Hypothalamus (tissue), 51 donors: ENCODE measurements at regions not wholly inside any gene's neighbourhood (a gene's known extent, or its start where the extent isn't known, plus 50 kb on each side); places are given as distances from the start of the nearest gene placed in this dataset.

Experiments used
- DNase-seq, 51 donors: peaks; one replicate each; lab custom pipeline; 2025; lab: John Stamatoyannopoulos, UW

DNA sequence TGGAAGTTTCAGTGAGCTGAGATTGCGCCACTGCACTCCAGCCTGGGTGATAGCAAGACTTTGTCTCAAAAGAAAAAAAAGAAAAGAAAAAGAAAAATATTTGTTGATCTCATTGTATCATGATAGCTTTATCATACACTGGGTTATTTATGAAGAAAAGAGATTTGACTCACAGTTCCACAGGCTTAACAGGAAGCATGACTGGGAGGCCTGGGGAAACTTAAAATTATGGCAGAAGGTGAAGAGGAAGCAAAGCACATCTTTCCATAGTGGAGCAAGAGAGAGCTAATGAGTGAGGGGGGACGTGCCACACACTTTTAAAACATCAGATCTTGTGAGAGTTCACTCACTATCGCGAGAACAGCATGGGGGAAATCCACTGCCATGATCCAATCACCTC lies 72.7 kb upstream of the FUT8 start:
- DNase-seq = no peak

GRCh38 chr14:65344011-65344410 lies 68.5 kb upstream of the FUT8 start:
- DNase-seq = no peak

GRCh38 chr14:65345266-65345665 lies 67.3 kb upstream of the FUT8 start:
- DNase-seq = no peak

GRCh38 chr14:65346474-65346873 lies 66.1 kb upstream of the FUT8 start:
- no peak for DNase-seq

- peak in 8 of 51 donors; percentile 2 to 31 (median 10) for DNase-seq
Measured at GRCh38 chr14:65346895-65347294, 65.6 kb upstream of the FUT8 start.

- DNase-seq = no peak
Measured at GRCh38 chr14:65348137-65348536, 64.4 kb upstream of the FUT8 start.

- DNase-seq = no peak
Measured at GRCh38 chr14:65349100-65349499, 63.4 kb upstream of the FUT8 start.

- DNase-seq = no peak
Measured at GRCh38 chr14:65351493-65352194, 60.9 kb upstream of the FUT8 start.

DNA sequence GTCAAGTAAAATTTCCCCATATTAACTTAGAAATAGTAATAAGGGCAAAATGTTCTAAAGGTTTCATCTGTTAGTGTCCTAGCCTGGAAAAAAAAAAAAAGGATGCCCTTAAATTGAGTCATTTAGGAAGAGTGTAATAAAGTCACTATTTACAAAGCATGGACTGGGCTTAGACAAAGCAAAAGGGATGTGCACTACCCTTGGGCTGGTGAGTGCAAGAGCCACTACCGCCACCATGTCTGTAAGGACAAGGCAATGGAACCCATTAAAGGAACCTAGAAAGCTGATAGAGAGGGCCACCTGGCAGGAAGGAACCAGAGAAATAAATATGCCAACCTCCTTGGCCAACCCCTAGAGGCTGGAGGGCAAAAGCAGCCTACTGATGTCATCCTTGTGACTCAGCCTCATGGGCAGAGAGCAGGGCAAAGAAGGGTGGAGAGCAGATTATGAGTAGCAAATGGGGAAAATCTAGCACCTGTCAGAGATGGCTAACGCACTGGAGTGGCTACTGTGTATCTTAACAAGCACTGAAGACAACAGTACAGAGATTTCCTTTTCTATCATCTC lies 59.5 kb upstream of the FUT8 start:
- no peak for DNase-seq

- no peak for DNase-seq
Measured at GRCh38 chr14:65354131-65354530, 58.4 kb upstream of the FUT8 start.

DNA sequence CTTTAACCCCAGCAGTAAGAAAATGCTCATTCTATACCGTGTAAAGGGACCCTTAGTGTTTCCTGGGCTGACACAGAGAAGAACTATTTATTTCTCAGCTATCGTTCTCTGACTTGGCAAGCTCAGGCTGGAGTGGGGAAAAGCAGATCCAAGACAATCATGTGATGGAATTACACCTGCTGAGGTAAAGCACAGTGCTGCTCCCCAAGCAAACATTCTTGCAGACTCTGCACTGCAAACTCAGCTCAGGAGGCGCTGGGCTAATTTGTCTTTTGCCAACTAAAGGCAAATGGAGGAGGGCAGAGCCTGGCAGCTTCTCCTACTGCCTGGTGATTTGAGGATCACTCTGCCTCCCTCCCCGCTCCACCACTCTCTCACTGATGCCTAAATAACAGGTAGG lies 57.8 kb upstream of the FUT8 start:
- DNase-seq = no peak

DNA sequence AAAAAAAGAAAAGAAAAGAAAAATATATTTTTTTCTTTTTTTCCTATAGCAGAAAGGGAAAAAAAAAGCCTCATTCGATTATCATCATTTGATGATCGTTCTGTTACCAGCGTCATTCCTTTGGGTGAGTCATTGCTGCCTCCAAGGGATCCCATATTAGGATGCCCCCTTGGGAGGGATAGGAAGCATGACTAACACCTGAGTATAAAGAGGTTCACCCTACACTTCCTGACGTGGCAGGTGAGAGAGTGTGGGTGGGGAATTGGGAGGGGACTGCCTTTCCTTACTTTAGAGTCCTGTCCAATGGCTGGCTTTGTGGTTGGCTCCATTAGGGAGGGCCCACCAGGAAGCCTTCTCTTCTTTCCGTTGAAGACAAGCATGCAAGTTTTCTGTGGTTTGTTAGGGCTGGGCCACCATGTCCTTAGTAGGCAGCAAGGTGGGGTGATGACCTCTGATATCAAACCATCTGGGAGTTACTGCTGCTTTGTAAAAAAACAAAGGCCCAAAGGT lies 56.1 kb upstream of the FUT8 start:
- no peak for DNase-seq

GRCh38 chr14:65357113-65357512 lies 55.4 kb upstream of the FUT8 start:
- DNase-seq = no peak

DNA sequence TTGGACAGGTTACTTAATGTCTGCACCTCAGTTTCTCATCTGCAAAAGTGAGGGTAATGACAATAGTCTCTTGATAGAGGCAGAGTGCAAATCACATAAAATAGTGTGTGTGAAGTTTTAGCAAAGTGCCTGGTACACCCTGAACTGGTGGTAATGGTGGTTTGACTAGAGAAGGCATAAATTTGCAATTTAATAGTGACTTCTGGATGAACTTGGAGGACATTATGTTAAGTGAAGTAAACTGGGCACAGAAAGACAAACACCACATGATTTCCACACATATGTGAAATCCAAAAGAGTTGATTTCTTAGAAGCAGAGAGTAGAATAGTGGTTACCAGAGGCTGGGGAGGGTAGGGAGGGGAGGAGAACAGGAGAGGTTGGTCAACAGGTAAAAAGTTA lies 54.8 kb upstream of the FUT8 start:
- DNase-seq = no peak

DNA sequence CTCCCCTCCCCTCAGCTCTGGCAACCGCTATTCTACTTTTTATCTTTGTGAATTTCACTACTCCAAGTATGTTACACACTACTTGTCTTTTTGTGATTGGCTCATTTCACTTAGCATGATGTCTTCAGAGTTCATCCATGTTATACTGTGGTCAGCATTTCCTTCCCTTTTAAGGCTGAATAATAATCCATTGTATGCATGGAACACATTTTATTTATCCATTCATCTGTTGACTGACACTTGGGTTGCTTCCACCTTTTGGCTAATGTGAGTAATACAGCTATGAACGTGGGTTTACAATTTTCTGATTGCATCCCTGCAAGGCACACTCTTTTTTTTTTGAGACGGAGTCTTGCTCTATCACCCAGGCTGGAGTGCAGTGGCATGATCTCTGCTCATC lies 53.0 kb upstream of the FUT8 start:
- DNase-seq = peak in 1 of 51 donors; percentile 30

DNA sequence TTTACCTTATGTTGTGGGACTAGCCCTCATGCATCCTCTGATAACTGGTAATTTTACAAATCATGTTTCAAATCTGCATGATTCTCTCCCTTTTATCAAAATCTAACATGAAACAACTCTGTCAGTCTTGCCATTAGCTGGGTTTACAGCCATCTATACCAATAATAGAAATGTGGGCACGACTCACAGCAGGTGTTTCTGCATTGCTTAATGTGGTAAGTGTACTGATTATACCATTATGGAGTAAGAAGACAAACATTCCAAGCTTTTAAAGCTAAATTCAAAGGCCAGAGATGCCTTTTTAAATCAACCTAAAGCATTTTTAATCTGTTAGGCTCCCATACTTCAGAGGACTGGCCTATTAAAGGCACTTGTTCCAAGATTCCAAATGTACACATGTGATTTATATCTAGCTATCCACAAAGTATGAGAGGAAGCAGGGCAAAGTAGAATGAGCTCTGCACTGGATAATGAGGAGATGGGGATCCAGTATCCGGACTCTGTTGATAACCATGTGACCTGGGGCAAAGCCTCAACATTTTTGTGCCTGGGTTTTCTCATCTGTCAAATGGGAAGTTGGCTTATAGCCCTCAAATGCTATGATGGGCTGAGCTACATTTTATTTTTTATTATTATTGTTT lies 52.3 kb upstream of the FUT8 start:
- peak in 1 of 51 donors; percentile 7 for DNase-seq

GRCh38 chr14:65361920-65362319 lies 50.6 kb upstream of the FUT8 start:
- peak in 22 of 51 donors; percentile 4 to 80 (median 24) for DNase-seq
